Mesendoderm (in vitro differentiated cells): ENCODE measurements at regions not wholly inside any gene's neighbourhood (a gene's known extent, or its start where the extent isn't known, plus 50 kb on each side); places are given as distances from the start of the nearest gene placed in this dataset.
A peak's percentile ranks its signal among the peaks of the same experiment; 100 is the strongest.

Source experiments
- DNase-seq: peaks from one replicate; pipeline ENCODE4 v3.0.0; 2013
- H2AK5ac ChIP-seq: 2 replicates; pipeline ENCODE4 v1.6.1; 2013; ENCODE audit warnings: low read length, inconsistent platforms
- H2BK120ac ChIP-seq: 2 replicates; pipeline ENCODE4 v1.6.1; 2013; ENCODE audit warnings: low read depth, mild to moderate bottlenecking, low read length, moderate library complexity, mixed read lengths
- H2BK15ac ChIP-seq: replicated peaks from 2 replicates; pipeline ENCODE4 v1.6.1; 2013; ENCODE audit warnings: low read depth, mild to moderate bottlenecking, moderate library complexity
- H2BK5ac ChIP-seq: 2 replicates; pipeline ENCODE4 v1.6.1; 2013; ENCODE audit warnings: low read length, inconsistent platforms
- H3K18ac ChIP-seq: 2 replicates; pipeline ENCODE4 v1.6.1; 2013; ENCODE audit warnings: mild to moderate bottlenecking, low read length, mixed read lengths
- H3K23ac ChIP-seq: one replicate; pipeline ENCODE4 v1.6.1; 2013; ENCODE audit warnings: low read length
- H3K27ac ChIP-seq: 2 replicates; pipeline ENCODE4 v1.5.1; 2013; ENCODE audit warnings: low read depth, mild to moderate bottlenecking, inconsistent platforms, low read length, moderate library complexity
- H3K27me3 ChIP-seq: 2 replicates; pipeline ENCODE4 v1.6.1; 2013; ENCODE audit warnings: low read length, control low read depth, mild to moderate bottlenecking, inconsistent platforms; ENCODE audit not compliant: insufficient read depth, poor library complexity
- H3K36me3 ChIP-seq: 2 replicates; pipeline ENCODE4 v1.6.1; 2013; ENCODE audit warnings: low read length, inconsistent platforms; ENCODE audit not compliant: control insufficient read depth, insufficient read depth
- H3K4ac ChIP-seq: one replicate; pipeline ENCODE4 v1.6.1; 2013; ENCODE audit warnings: low read depth, mild to moderate bottlenecking, low read length, moderate library complexity
- H3K4me1 ChIP-seq: 2 replicates; pipeline ENCODE4 v1.6.1; 2013; ENCODE audit warnings: low read depth, low read length, inconsistent platforms; ENCODE audit not compliant: control insufficient read depth
- H3K4me2 ChIP-seq: 2 replicates; pipeline ENCODE4 v1.6.1; 2013; ENCODE audit warnings: low read length
- H3K4me3 ChIP-seq: 2 replicates; pipeline ENCODE4 v1.5.1; 2013; ENCODE audit warnings: mild to moderate bottlenecking, low read length
- H3K56ac ChIP-seq: one replicate; pipeline ENCODE4 v1.6.1; 2013; ENCODE audit warnings: low read length
- H3K79me1 ChIP-seq: 2 replicates; pipeline ENCODE4 v1.6.1; 2013; ENCODE audit warnings: low read length, inconsistent platforms
- H3K79me2 ChIP-seq: 2 replicates; pipeline ENCODE4 v1.6.1; 2013; ENCODE audit warnings: mild to moderate bottlenecking, low read length; ENCODE audit not compliant: control insufficient read depth, insufficient read depth
- H3K9ac ChIP-seq: 2 replicates; pipeline ENCODE4 v1.6.1; 2013; ENCODE audit warnings: low read length, inconsistent platforms
- H4K5ac ChIP-seq: one replicate; pipeline ENCODE4 v1.6.1; 2013; ENCODE audit warnings: low read length
- H4K8ac ChIP-seq: one replicate; pipeline ENCODE4 v1.6.1; 2013; ENCODE audit warnings: low read depth, mild to moderate bottlenecking, control low read depth, low read length, moderate library complexity
- WGBS: extraction: QIAGEN DNeasy Blood & Tissue Kit; methylation state at CpG from one replicate; pipeline ENCODE4 v1.1.7; 2013; ENCODE audit warnings: low lambda C conversion rate, missing lambda C conversion rate; ENCODE audit not compliant: insufficient coverage; ENCODE audit errors: extremely low coverage; 5-methylcytosine and 5-hydroxymethylcytosine counted together

GRCh38 chrX:30151964-30152363 lies 63.4 kb upstream of the MAGEB2 start:
- Histone ChIP-seq H4K5ac (no peak overlapping the region), H3K4me1 (peaks cover 4% of the 10 kb centered on the region), H3K27me3 (no peaks in the 10 kb centered on the region), H2BK5ac (no peak overlapping the region), H3K27ac (no peak overlapping the region), H3K79me1 (no peaks in the 10 kb centered on the region), H2BK120ac (no peak overlapping the region), H2AK5ac (no peak overlapping the region), H4K8ac (no peak overlapping the region), H3K79me2 (no peaks in the 10 kb centered on the region), H3K23ac (no peak overlapping the region), H3K4me2 (no peak overlapping the region), H3K4me3 (no peak overlapping the region), H3K56ac (no peak overlapping the region), H3K18ac (no peak overlapping the region), H3K36me3 (no peaks in the 10 kb centered on the region), H2BK15ac (no peak overlapping the region), H3K4ac (no peak overlapping the region), H3K9ac (no peak overlapping the region)
- no CpG with 5 or more reads among the region's 3 CpGs for WGBS
- no peak for DNase-seq

GRCh38 chrX:30153175-30153880 lies 62.0 kb upstream of the MAGEB2 start:
- Histone ChIP-seq H3K23ac (no peak overlapping the region), H4K8ac (no peak overlapping the region), H2BK15ac (no peak overlapping the region), H3K27ac (peak overlapping the region; percentile 51), H3K4ac (no peak overlapping the region), H3K79me2 (no peaks in the 10 kb centered on the region), H3K4me1 (peaks cover 4% of the 10 kb centered on the region), H2AK5ac (no peak overlapping the region), H3K36me3 (no peaks in the 10 kb centered on the region), H4K5ac (no peak overlapping the region), H3K56ac (peak overlapping the region; percentile 64), H2BK5ac (peak overlapping the region; percentile 70), H3K9ac (no peak overlapping the region), H3K79me1 (no peaks in the 10 kb centered on the region), H3K27me3 (no peaks in the 10 kb centered on the region), H3K18ac (peak overlapping the region; percentile 23), H2BK120ac (no peak overlapping the region), H3K4me2 (no peak overlapping the region), H3K4me3 (no peak overlapping the region)
- WGBS = no CpG with 5 or more reads among the region's 7 CpGs
- DNase-seq = no peak

- H3K79me2 ChIP-seq = no peaks in the 10 kb centered on the region
- no peak overlapping the region for H3K4me3 ChIP-seq
- H2BK15ac ChIP-seq = no peak overlapping the region
- no peak overlapping the region for H2BK120ac ChIP-seq
- no peak overlapping the region for H4K8ac ChIP-seq
- no peak for DNase-seq
- peaks cover 4% of the 10 kb centered on the region for H3K4me1 ChIP-seq
- H2BK5ac ChIP-seq = no peak overlapping the region
- H3K4ac ChIP-seq = no peak overlapping the region
- H3K27ac ChIP-seq = no peak overlapping the region
- WGBS = no CpG with 5 or more reads among the region's 4 CpGs
- no peak overlapping the region for H3K9ac ChIP-seq
- H2AK5ac ChIP-seq = no peak overlapping the region
- H4K5ac ChIP-seq = no peak overlapping the region
- no peaks in the 10 kb centered on the region for H3K79me1 ChIP-seq
- no peak overlapping the region for H3K23ac ChIP-seq
- no peaks in the 10 kb centered on the region for H3K36me3 ChIP-seq
- H3K18ac ChIP-seq = no peak overlapping the region
- no peaks in the 10 kb centered on the region for H3K27me3 ChIP-seq
- H3K56ac ChIP-seq = peak overlapping the region; percentile 15
- no peak overlapping the region for H3K4me2 ChIP-seq
Observed at GRCh38 chrX:30153881-30154260, 61.5 kb upstream of the MAGEB2 start.

GRCh38 chrX:30156009-30156408 lies 59.4 kb upstream of the MAGEB2 start:
- no peaks in the 10 kb centered on the region for H3K36me3 ChIP-seq
- no peak overlapping the region for H3K27ac ChIP-seq
- no peak overlapping the region for H3K4ac ChIP-seq
- H4K5ac ChIP-seq = no peak overlapping the region
- no CpG with 5 or more reads among the region's 2 CpGs for WGBS
- H2BK5ac ChIP-seq = no peak overlapping the region
- H4K8ac ChIP-seq = no peak overlapping the region
- no peaks in the 10 kb centered on the region for H3K79me1 ChIP-seq
- no peak for DNase-seq
- no peak overlapping the region for H2AK5ac ChIP-seq
- no peaks in the 10 kb centered on the region for H3K27me3 ChIP-seq
- no peak overlapping the region for H3K4me3 ChIP-seq
- H3K23ac ChIP-seq = no peak overlapping the region
- no peak overlapping the region for H3K18ac ChIP-seq
- H3K4me1 ChIP-seq = peaks cover 4% of the 10 kb centered on the region
- H3K9ac ChIP-seq = no peak overlapping the region
- H3K56ac ChIP-seq = no peak overlapping the region
- no peaks in the 10 kb centered on the region for H3K79me2 ChIP-seq
- no peak overlapping the region for H3K4me2 ChIP-seq
- no peak overlapping the region for H2BK15ac ChIP-seq
- no peak overlapping the region for H2BK120ac ChIP-seq

- Histone ChIP-seq H2BK120ac (no peak overlapping the region), H3K79me2 (no peaks in the 10 kb centered on the region), H2BK5ac (no peak overlapping the region), H3K27ac (no peak overlapping the region), H3K4ac (no peak overlapping the region), H3K9ac (no peak overlapping the region), H2AK5ac (no peak overlapping the region), H4K5ac (no peak overlapping the region), H2BK15ac (no peak overlapping the region), H3K27me3 (no peaks in the 10 kb centered on the region), H3K23ac (no peak overlapping the region), H3K4me3 (no peak overlapping the region), H3K36me3 (no peaks in the 10 kb centered on the region), H3K18ac (no peak overlapping the region), H3K56ac (no peak overlapping the region), H3K4me2 (no peak overlapping the region), H4K8ac (no peak overlapping the region), H3K4me1 (peaks cover 4% of the 10 kb centered on the region), H3K79me1 (no peaks in the 10 kb centered on the region)
- no peak for DNase-seq
- WGBS = no CpG with 5 or more reads among the region's 4 CpGs
Observed at GRCh38 chrX:30156880-30157560, 58.3 kb upstream of the MAGEB2 start.
